ENCODE measurements at regions not wholly inside any gene's neighbourhood (a gene's known extent, or its start where the extent isn't known, plus 50 kb on each side); places are given as distances from the start of the nearest gene placed in this dataset.

- DNase-seq = no peak
Measured at GRCh38 chr22:27635435-27635834, 166.1 kb downstream of the MN1 start.

GRCh38 chr22:27635852-27636251 lies 165.7 kb downstream of the MN1 start:
- no peak for DNase-seq

- DNase-seq = no peak
Measured at GRCh38 chr22:27636716-27637508, 164.6 kb downstream of the MN1 start.

GRCh38 chr22:27637604-27638003 lies 164.0 kb downstream of the MN1 start:
- DNase-seq = no peak

- DNase-seq = no peak
Measured at GRCh38 chr22:27638329-27639233, 163.0 kb downstream of the MN1 start.

GRCh38 chr22:27639248-27640086 lies 162.1 kb downstream of the MN1 start:
- DNase-seq = no peak

- no peak for DNase-seq
Measured at GRCh38 chr22:27641049-27641795, 160.3 kb downstream of the MN1 start.

- no peak for DNase-seq
Measured at GRCh38 chr22:27642104-27642800, 159.3 kb downstream of the MN1 start.

- no peak for DNase-seq
Measured at GRCh38 chr22:27643907-27644306, 157.6 kb downstream of the MN1 start.

- no peak for DNase-seq
Measured at GRCh38 chr22:27644566-27644965, 157.0 kb downstream of the MN1 start.

- no peak for DNase-seq
Measured at GRCh38 chr22:27647540-27647939, 154.0 kb downstream of the MN1 start.

- no peak for DNase-seq
Measured at GRCh38 chr22:27648074-27648473, 153.5 kb downstream of the MN1 start.

GRCh38 chr22:27648853-27649252 lies 152.7 kb downstream of the MN1 start:
- no peak for DNase-seq

- DNase-seq = no peak
Measured at GRCh38 chr22:27650572-27650971, 151.0 kb downstream of the MN1 start.

GRCh38 chr22:27650985-27651384 lies 150.6 kb downstream of the MN1 start:
- DNase-seq = no peak

- no peak for DNase-seq
Measured at GRCh38 chr22:27651486-27651885, 150.1 kb downstream of the MN1 start.

GRCh38 chr22:27654546-27655445 lies 146.8 kb downstream of the MN1 start:
- DNase-seq = no peak

- DNase-seq = no peak
Measured at GRCh38 chr22:27655582-27656185, 145.9 kb downstream of the MN1 start.

GRCh38 chr22:27656970-27657369 lies 144.6 kb downstream of the MN1 start:
- no peak for DNase-seq

- no peak for DNase-seq
Measured at GRCh38 chr22:27660306-27660705, 141.2 kb downstream of the MN1 start.

All from activated CD4-positive, alpha-beta T cell treated with anti-CD3 and anti-CD28 coated beads for 48 hours (primary cell).